ENCODE measurements at regions not wholly inside any gene's neighbourhood (a gene's known extent, or its start where the extent isn't known, plus 50 kb on each side); places are given as distances from the start of the nearest gene placed in this dataset.

GRCh38 chr9:87216036-87216435, 268.7 kb upstream of the GAS1 start:
- Mint-ChIP-seq H3K4me1 (ENCODE audit: low read depth) (no peaks in the 10 kb centered on the region), H3K36me3 (ENCODE audit: low read depth) (no peaks in the 10 kb centered on the region), H3K27ac (no peak overlapping the region), H3K4me3 (ENCODE audit: low read depth) (no peak overlapping the region), H3K27me3 (ENCODE audit: low read depth) (peaks cover 1% of the 10 kb centered on the region), H3K9me3 (no peaks in the 10 kb centered on the region)
- DNase-seq (ENCODE audit: low spot score) = no peak
- intact Hi-C loops (cut with micrococcal nuclease) = no loop called here

GRCh38 chr9:87216897-87217455, 269.7 kb upstream of the GAS1 start:
- Mint-ChIP-seq H3K27me3 (ENCODE audit: low read depth) (peaks cover 1% of the 10 kb centered on the region), H3K27ac (no peak overlapping the region), H3K4me1 (ENCODE audit: low read depth) (no peaks in the 10 kb centered on the region), H3K9me3 (no peaks in the 10 kb centered on the region), H3K36me3 (ENCODE audit: low read depth) (no peaks in the 10 kb centered on the region), H3K4me3 (ENCODE audit: low read depth) (no peak overlapping the region)
- DNase-seq (ENCODE audit: low spot score) = no peak
- intact Hi-C loops (cut with micrococcal nuclease) = no loop called here

- H3K36me3 Mint-ChIP-seq (ENCODE audit: low read depth) = no peaks in the 10 kb centered on the region
- H3K9me3 Mint-ChIP-seq = no peaks in the 10 kb centered on the region
- intact Hi-C loops (cut with micrococcal nuclease) = no loop called here
- H3K4me3 Mint-ChIP-seq (ENCODE audit: low read depth) = no peak overlapping the region
- H3K27ac Mint-ChIP-seq = no peak overlapping the region
- H3K27me3 Mint-ChIP-seq (ENCODE audit: low read depth) = peaks cover under 1% of the 10 kb centered on the region
- DNase-seq (ENCODE audit: low spot score) = no peak
- no peaks in the 10 kb centered on the region for H3K4me1 Mint-ChIP-seq (ENCODE audit: low read depth)
Measured at GRCh38 chr9:87223392-87224246, 274.0 kb upstream of the DAPK1 start.

- Mint-ChIP-seq H3K36me3 (ENCODE audit: low read depth) (no peaks in the 10 kb centered on the region), H3K27ac (no peak overlapping the region), H3K4me1 (ENCODE audit: low read depth) (no peaks in the 10 kb centered on the region), H3K27me3 (ENCODE audit: low read depth) (no peaks in the 10 kb centered on the region), H3K4me3 (ENCODE audit: low read depth) (no peak overlapping the region), H3K9me3 (no peaks in the 10 kb centered on the region)
- DNase-seq (ENCODE audit: low spot score) = no peak
- intact Hi-C loops (cut with micrococcal nuclease) = no loop called here
Measured at GRCh38 chr9:87226896-87227295, 270.8 kb upstream of the DAPK1 start.

- Mint-ChIP-seq H3K4me3 (ENCODE audit: low read depth) (no peak overlapping the region), H3K9me3 (no peaks in the 10 kb centered on the region), H3K36me3 (ENCODE audit: low read depth) (no peaks in the 10 kb centered on the region), H3K4me1 (ENCODE audit: low read depth) (no peaks in the 10 kb centered on the region), H3K27me3 (ENCODE audit: low read depth) (no peaks in the 10 kb centered on the region), H3K27ac (no peak overlapping the region)
- intact Hi-C loops (cut with micrococcal nuclease) = no loop called here
- no peak for DNase-seq (ENCODE audit: low spot score)
Measured at GRCh38 chr9:87227456-87227855, 270.2 kb upstream of the DAPK1 start.

GRCh38 chr9:87229108-87229507, 268.6 kb upstream of the DAPK1 start:
- Mint-ChIP-seq H3K4me3 (ENCODE audit: low read depth) (no peak overlapping the region), H3K27ac (no peak overlapping the region), H3K36me3 (ENCODE audit: low read depth) (no peaks in the 10 kb centered on the region), H3K4me1 (ENCODE audit: low read depth) (no peaks in the 10 kb centered on the region), H3K9me3 (no peaks in the 10 kb centered on the region), H3K27me3 (ENCODE audit: low read depth) (no peaks in the 10 kb centered on the region)
- no peak for DNase-seq (ENCODE audit: low spot score)
- intact Hi-C loops (cut with micrococcal nuclease) = no loop called here

- Mint-ChIP-seq H3K9me3 (no peaks in the 10 kb centered on the region), H3K27ac (no peak overlapping the region), H3K4me3 (ENCODE audit: low read depth) (no peak overlapping the region), H3K4me1 (ENCODE audit: low read depth) (no peaks in the 10 kb centered on the region), H3K27me3 (ENCODE audit: low read depth) (no peaks in the 10 kb centered on the region), H3K36me3 (ENCODE audit: low read depth) (no peaks in the 10 kb centered on the region)
- intact Hi-C loops (cut with micrococcal nuclease) = no loop called here
- no peak for DNase-seq (ENCODE audit: low spot score)
Measured at GRCh38 chr9:87233431-87233830, 264.2 kb upstream of the DAPK1 start.

GRCh38 chr9:87233899-87234455, 263.7 kb upstream of the DAPK1 start:
- Mint-ChIP-seq H3K4me1 (ENCODE audit: low read depth) (no peaks in the 10 kb centered on the region), H3K27me3 (ENCODE audit: low read depth) (no peaks in the 10 kb centered on the region), H3K9me3 (no peaks in the 10 kb centered on the region), H3K36me3 (ENCODE audit: low read depth) (no peaks in the 10 kb centered on the region), H3K4me3 (ENCODE audit: low read depth) (no peak overlapping the region), H3K27ac (no peak overlapping the region)
- DNase-seq (ENCODE audit: low spot score) = no peak
- intact Hi-C loops (cut with micrococcal nuclease) = no loop called here

- DNase-seq (ENCODE audit: low spot score) = no peak
- no peak overlapping the region for H3K4me3 Mint-ChIP-seq (ENCODE audit: low read depth)
- intact Hi-C loops (cut with micrococcal nuclease) = no loop called here
- H3K9me3 Mint-ChIP-seq = no peaks in the 10 kb centered on the region
- no peak overlapping the region for H3K27ac Mint-ChIP-seq
- H3K4me1 Mint-ChIP-seq (ENCODE audit: low read depth) = no peaks in the 10 kb centered on the region
- no peaks in the 10 kb centered on the region for H3K36me3 Mint-ChIP-seq (ENCODE audit: low read depth)
- no peaks in the 10 kb centered on the region for H3K27me3 Mint-ChIP-seq (ENCODE audit: low read depth)
Measured at GRCh38 chr9:87234854-87235253, 262.8 kb upstream of the DAPK1 start.

- Mint-ChIP-seq H3K27me3 (ENCODE audit: low read depth) (no peaks in the 10 kb centered on the region), H3K4me1 (ENCODE audit: low read depth) (no peaks in the 10 kb centered on the region), H3K36me3 (ENCODE audit: low read depth) (no peaks in the 10 kb centered on the region), H3K4me3 (ENCODE audit: low read depth) (no peak overlapping the region), H3K9me3 (no peaks in the 10 kb centered on the region), H3K27ac (no peak overlapping the region)
- intact Hi-C loops (cut with micrococcal nuclease) = no loop called here
- no peak for DNase-seq (ENCODE audit: low spot score)
Measured at GRCh38 chr9:87236546-87236945, 261.1 kb upstream of the DAPK1 start.

GRCh38 chr9:87237336-87237735, 260.3 kb upstream of the DAPK1 start:
- Mint-ChIP-seq H3K9me3 (no peaks in the 10 kb centered on the region), H3K4me1 (ENCODE audit: low read depth) (no peaks in the 10 kb centered on the region), H3K4me3 (ENCODE audit: low read depth) (no peak overlapping the region), H3K36me3 (ENCODE audit: low read depth) (no peaks in the 10 kb centered on the region), H3K27ac (no peak overlapping the region), H3K27me3 (ENCODE audit: low read depth) (no peaks in the 10 kb centered on the region)
- intact Hi-C loops (cut with micrococcal nuclease) = no loop called here
- no peak for DNase-seq (ENCODE audit: low spot score)

- Mint-ChIP-seq H3K4me3 (ENCODE audit: low read depth) (no peak overlapping the region), H3K27ac (no peak overlapping the region), H3K27me3 (ENCODE audit: low read depth) (no peaks in the 10 kb centered on the region), H3K4me1 (ENCODE audit: low read depth) (no peaks in the 10 kb centered on the region), H3K9me3 (no peaks in the 10 kb centered on the region), H3K36me3 (ENCODE audit: low read depth) (no peaks in the 10 kb centered on the region)
- DNase-seq (ENCODE audit: low spot score) = no peak
- intact Hi-C loops (cut with micrococcal nuclease) = no loop called here
Measured at GRCh38 chr9:87238545-87238944, 259.1 kb upstream of the DAPK1 start.

- H3K36me3 Mint-ChIP-seq (ENCODE audit: low read depth) = no peaks in the 10 kb centered on the region
- intact Hi-C loops (cut with micrococcal nuclease) = no loop called here
- H3K27me3 Mint-ChIP-seq (ENCODE audit: low read depth) = no peaks in the 10 kb centered on the region
- no peak for DNase-seq (ENCODE audit: low spot score)
- H3K4me3 Mint-ChIP-seq (ENCODE audit: low read depth) = no peak overlapping the region
- no peaks in the 10 kb centered on the region for H3K9me3 Mint-ChIP-seq
- no peak overlapping the region for H3K27ac Mint-ChIP-seq
- no peaks in the 10 kb centered on the region for H3K4me1 Mint-ChIP-seq (ENCODE audit: low read depth)
Measured at GRCh38 chr9:87239312-87239711, 258.4 kb upstream of the DAPK1 start.

All from activated T-helper 2 cell treated with anti-CD3 and anti-CD28 coated beads, Interferon-gamma antibody, Interleukin-2, Interleukin-4, amounts not matched to agents 10 μg/mL and 5 μg/mL and 100 μg/mL, durations not matched to agents 14 hours and 24 hours and 36 hours (primary cell).